CD14-positive monocyte (primary cell): ENCODE measurements at regions not wholly inside any gene's neighbourhood (a gene's known extent, or its start where the extent isn't known, plus 50 kb on each side); places are given as distances from the start of the nearest gene placed in this dataset.

ENCODE experiments used
- DNase-seq, 3 donors: peaks; one replicate each; pipeline ENCODE4 v3.0.0-alpha.2; 2011 to 2022
- H2AFZ ChIP-seq: 2 replicates; pipeline ENCODE4 v1.6.0; 2012; ENCODE audit warnings: mild to moderate bottlenecking, low read depth, low read length, inconsistent platforms; ENCODE audit not compliant: insufficient read depth, poor library complexity, severe bottlenecking
- H3K27ac ChIP-seq, 2 donors: 1 replicate in 1 of 2; 2 replicates in 1 of 2; pipeline ENCODE4 v1.5.1; 2012 to 2013; ENCODE audit warnings: low read length in 2 of 2, control low read depth in 1 of 2, inconsistent platforms in 1 of 2, low read depth in 1 of 2, mild to moderate bottlenecking in 1 of 2
- H3K27me3 ChIP-seq, 2 donors: one replicate each; pipeline versions ENCODE4 v1.6.0 to v1.6.1; 2011 to 2013; ENCODE audit warnings: low read length in 2 of 2; ENCODE audit not compliant: control insufficient read depth in 2 of 2, insufficient read depth in 2 of 2
- H3K36me3 ChIP-seq, 2 donors: replicated peaks in 1 of 2; 1 replicate in 1 of 2; 2 replicates in 1 of 2; pipeline versions ENCODE4 v1.5.1 to v1.6.1; 2012 to 2013; ENCODE audit warnings: low read length in 2 of 2, control low read depth in 1 of 2, inconsistent platforms in 1 of 2, mild to moderate bottlenecking in 1 of 2; ENCODE audit not compliant: insufficient read depth in 2 of 2, control insufficient read depth in 1 of 2
- H3K4me1 ChIP-seq, 2 donors: 1 replicate in 1 of 2; 2 replicates in 1 of 2; pipeline versions ENCODE4 v1.5.1 to v1.6.1; 2012 to 2013; ENCODE audit warnings: low read length in 2 of 2, control low read depth in 1 of 2, inconsistent platforms in 1 of 2, mild to moderate bottlenecking in 1 of 2, moderate library complexity in 1 of 2; ENCODE audit not compliant: insufficient read depth in 2 of 2, control insufficient read depth in 1 of 2
- H3K4me2 ChIP-seq: replicated peaks from 2 replicates; pipeline ENCODE3; 2012; ENCODE audit warnings: low read length, moderate library complexity, mild to moderate bottlenecking; ENCODE audit not compliant: poor library complexity, severe bottlenecking; ENCODE audit errors: extremely low read depth
- H3K4me3 ChIP-seq, 3 experiments: fragments of 200-600 bp in 1 of 3; sonication (generic) in 1 of 3; replicated peaks in 1 of 3; 1 replicate in 2 of 3; 2 replicates in 1 of 3; pipeline ENCODE4 v1.5.1; 2011 to 2013; ENCODE audit warnings: low read length in 3 of 3, mild to moderate bottlenecking in 3 of 3, control low read depth in 2 of 3, low read depth in 2 of 3, inconsistent platforms in 1 of 3, moderate library complexity in 1 of 3
- H3K79me2 ChIP-seq: 2 replicates; pipeline ENCODE4 v1.6.0; 2012; ENCODE audit warnings: mild to moderate bottlenecking, control low read depth, inconsistent platforms, low read length, moderate library complexity; ENCODE audit not compliant: insufficient read depth
- H3K9ac ChIP-seq: 2 replicates; pipeline ENCODE4 v1.6.0; 2017; ENCODE audit warnings: low read length, mild to moderate bottlenecking; ENCODE audit not compliant: insufficient read depth, poor library complexity, severe bottlenecking
- H3K9me3 ChIP-seq, 2 donors: replicated peaks in 1 of 2; 1 replicate in 1 of 2; 2 replicates in 1 of 2; pipeline versions ENCODE4 v1.5.1 to v1.6.1; 2012 to 2013; ENCODE audit warnings: low read length in 2 of 2, control low read depth in 1 of 2; ENCODE audit not compliant: control insufficient read depth in 1 of 2, insufficient read depth in 1 of 2
- H4K20me1 ChIP-seq: 2 replicates; pipeline ENCODE4 v1.6.0; 2012; ENCODE audit warnings: mild to moderate bottlenecking, low read length, control low read depth, moderate library complexity; ENCODE audit not compliant: insufficient read depth
- H3K27ac Mint-ChIP-seq, 7 donors: one replicate each; pipeline ENCODE4 v1.8.0; 2020; ENCODE audit warnings: mild to moderate bottlenecking in 7 of 7, mixed read lengths in 7 of 7, moderate library complexity in 6 of 7, inconsistent platforms in 2 of 7
- H3K27me3 Mint-ChIP-seq, 3 donors: one replicate each; pipeline ENCODE4 v1.8.0; 2021 to 2022; ENCODE audit warnings: low read depth in 3 of 3, mild to moderate bottlenecking in 3 of 3, mixed read lengths in 3 of 3, moderate library complexity in 3 of 3, inconsistent platforms in 1 of 3
- H3K36me3 Mint-ChIP-seq, 2 donors: one replicate each; pipeline ENCODE4 v1.8.0; 2020; ENCODE audit warnings: mixed read lengths in 2 of 2, inconsistent platforms in 1 of 2, mild to moderate bottlenecking in 1 of 2
- H3K4me1 Mint-ChIP-seq: one replicate; pipeline ENCODE4 v1.8.0; 2020; ENCODE audit warnings: mild to moderate bottlenecking, mixed read lengths
- H3K4me3 Mint-ChIP-seq, 2 donors: one replicate each; pipeline ENCODE4 v1.8.0; 2020; ENCODE audit warnings: mild to moderate bottlenecking in 2 of 2, mixed read lengths in 2 of 2, moderate library complexity in 1 of 2
- H3K9me3 Mint-ChIP-seq, 7 donors: one replicate each; pipeline ENCODE4 v1.8.0; 2020 to 2022; ENCODE audit warnings: mixed read lengths in 7 of 7, mild to moderate bottlenecking in 6 of 7, moderate library complexity in 6 of 7, inconsistent platforms in 2 of 7
- CTCF ChIP-seq: fragments of 200-600 bp; IDR thresholded peaks from one replicate; pipeline ENCODE4 v1.8.0; 2022; ENCODE audit warnings: antibody characterized with exemption, mild to moderate bottlenecking
- WGBS: methylation state at CpG from one replicate; pipeline ENCODE4 v1.1.5; 2013; ENCODE audit warnings: missing lambda C conversion rate; ENCODE audit not compliant: insufficient coverage; 5-methylcytosine and 5-hydroxymethylcytosine counted together
- intact Hi-C, 2 donors: fragments of 100-400 bp; cut with micrococcal nuclease; formaldehyde crosslinking; loops; one replicate each; pipeline versions ENCODE4 v1.15.0 to v1.15.1; 2023

GRCh38 chr11:22927793-22928192, 67.5 kb upstream of the CCDC179 start:
- Histone ChIP-seq H3K4me3 (no peak overlapping the region), H3K4me1 (no peaks in the 10 kb centered on the region), H4K20me1 (no peaks in the 10 kb centered on the region), H3K27ac (no peak overlapping the region), H3K27me3 (no peaks in the 10 kb centered on the region), H3K4me2 (no peak overlapping the region), H3K79me2 (no peaks in the 10 kb centered on the region), H3K36me3 (no peaks in the 10 kb centered on the region), H2AFZ (no peak overlapping the region), H3K9ac (no peak overlapping the region), H3K9me3 (no peaks in the 10 kb centered on the region)
- DNase-seq = no peak
- no peak for TF ChIP-seq CTCF
- H3K36me3 Mint-ChIP-seq = no peaks in the 10 kb centered on the region
- H3K27ac Mint-ChIP-seq = no peak overlapping the region
- H3K27me3 Mint-ChIP-seq = no peaks in the 10 kb centered on the region
- H3K4me1 Mint-ChIP-seq = no peaks in the 10 kb centered on the region
- no CpG with 5 or more reads among the region's 2 CpGs for WGBS
- no peak overlapping the region for H3K4me3 Mint-ChIP-seq
- no peaks in the 10 kb centered on the region for H3K9me3 Mint-ChIP-seq
- intact Hi-C loops = no loop called here

- Mint-ChIP-seq H3K27ac (no peak overlapping the region), H3K4me1 (no peaks in the 10 kb centered on the region), H3K4me3 (no peak overlapping the region), H3K9me3 (no peaks in the 10 kb centered on the region), H3K36me3 (no peaks in the 10 kb centered on the region), H3K27me3 (no peaks in the 10 kb centered on the region)
- Histone ChIP-seq H3K36me3 (no peaks in the 10 kb centered on the region), H3K4me3 (no peak overlapping the region), H3K4me2 (no peak overlapping the region), H2AFZ (no peak overlapping the region), H3K4me1 (no peaks in the 10 kb centered on the region), H3K9ac (no peak overlapping the region), H3K9me3 (no peaks in the 10 kb centered on the region), H3K27me3 (no peaks in the 10 kb centered on the region), H3K27ac (no peak overlapping the region), H3K79me2 (no peaks in the 10 kb centered on the region), H4K20me1 (no peaks in the 10 kb centered on the region)
- 86% methylated on average over 2 of the region's 5 CpGs for WGBS
- TF ChIP-seq CTCF = no peak
- intact Hi-C loops = no loop called here
- no peak for DNase-seq
Measured at GRCh38 chr11:22928207-22928917, 68.1 kb upstream of the CCDC179 start.
